Neural crest cell (in vitro differentiated cells): ENCODE measurements at regions not wholly inside any gene's neighbourhood (a gene's known extent, or its start where the extent isn't known, plus 50 kb on each side); places are given as distances from the start of the nearest gene placed in this dataset.

ENCODE experiments used
- DNase-seq: peaks from one replicate; pipeline ENCODE4 v3.0.0; 2021; ENCODE audit warnings: low read depth, mixed read lengths, low spot score
- H3K27ac Mint-ChIP-seq: one replicate; pipeline ENCODE4 v1.8.0; 2021; ENCODE audit warnings: mild to moderate bottlenecking, mixed read lengths; ENCODE audit not compliant: unreplicated experiment
- H3K27me3 Mint-ChIP-seq: 2 replicates; pipeline ENCODE4 v1.8.0; 2021; ENCODE audit warnings: low read depth, mild to moderate bottlenecking, mixed read lengths
- H3K36me3 Mint-ChIP-seq: 2 replicates; pipeline ENCODE4 v1.8.0; 2021; ENCODE audit warnings: low read depth, mild to moderate bottlenecking, mixed read lengths
- H3K4me1 Mint-ChIP-seq: 2 replicates; pipeline ENCODE4 v1.8.0; 2021; ENCODE audit warnings: mixed read lengths
- H3K4me3 Mint-ChIP-seq: one replicate; pipeline ENCODE4 v1.8.0; 2021; ENCODE audit warnings: mild to moderate bottlenecking, mixed read lengths
- H3K9me3 Mint-ChIP-seq: 2 replicates; pipeline ENCODE4 v1.8.0; 2021; ENCODE audit warnings: mixed read lengths
- CTCF ChIP-seq: fragments of 200-600 bp; sonication (generic); conservative IDR thresholded peaks from 2 replicates; pipeline ENCODE4 v1.5.0; 2021; ENCODE audit warnings: antibody characterized with exemption, mild to moderate bottlenecking

- peaks cover 3% of the 10 kb centered on the region for H3K9me3 Mint-ChIP-seq
- peaks cover 47% of the 10 kb centered on the region for H3K4me1 Mint-ChIP-seq
- no peak for TF ChIP-seq CTCF
- DNase-seq, result no peak
- H3K4me3 Mint-ChIP-seq, result peak overlapping the region; percentile 28
- H3K36me3 Mint-ChIP-seq, result peaks cover 2% of the 10 kb centered on the region
- H3K27ac Mint-ChIP-seq, result peak overlapping the region; percentile 38
- H3K27me3 Mint-ChIP-seq, result no peaks in the 10 kb centered on the region
These were observed 176.7 kb upstream of the ST6GAL2 start for GRCh38 chr2:107062599-107063220.

GRCh38 chr2:107063228-107063627 is 177.3 kb upstream of the ST6GAL2 start:
- no peak for DNase-seq
- peaks cover 2% of the 10 kb centered on the region for H3K36me3 Mint-ChIP-seq
- peaks cover 52% of the 10 kb centered on the region for H3K4me1 Mint-ChIP-seq
- peak overlapping the region; percentile 31 for H3K27ac Mint-ChIP-seq
- no peak for TF ChIP-seq CTCF
- no peak overlapping the region for H3K4me3 Mint-ChIP-seq
- H3K9me3 Mint-ChIP-seq, result peaks cover 3% of the 10 kb centered on the region
- no peaks in the 10 kb centered on the region for H3K27me3 Mint-ChIP-seq

GRCh38 chr2:107064750-107065149 is 178.8 kb upstream of the ST6GAL2 start:
- DNase-seq, result no peak
- no peaks in the 10 kb centered on the region for H3K27me3 Mint-ChIP-seq
- H3K4me1 Mint-ChIP-seq, result peaks cover 56% of the 10 kb centered on the region
- H3K27ac Mint-ChIP-seq, result peak overlapping the region; percentile 55
- no peak for TF ChIP-seq CTCF
- no peaks in the 10 kb centered on the region for H3K9me3 Mint-ChIP-seq
- H3K4me3 Mint-ChIP-seq, result no peak overlapping the region
- no peaks in the 10 kb centered on the region for H3K36me3 Mint-ChIP-seq

GRCh38 chr2:107068069-107068916 is 182.3 kb upstream of the ST6GAL2 start:
- no peak for DNase-seq
- no peak overlapping the region for H3K4me3 Mint-ChIP-seq
- peak overlapping the region; percentile 7 for H3K27ac Mint-ChIP-seq
- H3K27me3 Mint-ChIP-seq, result no peaks in the 10 kb centered on the region
- no peak for TF ChIP-seq CTCF
- no peaks in the 10 kb centered on the region for H3K9me3 Mint-ChIP-seq
- peaks cover 37% of the 10 kb centered on the region for H3K4me1 Mint-ChIP-seq
- H3K36me3 Mint-ChIP-seq, result no peaks in the 10 kb centered on the region

GRCh38 chr2:107069890-107070289 is 183.9 kb upstream of the ST6GAL2 start:
- H3K9me3 Mint-ChIP-seq, result no peaks in the 10 kb centered on the region
- H3K27me3 Mint-ChIP-seq, result no peaks in the 10 kb centered on the region
- no peak overlapping the region for H3K4me3 Mint-ChIP-seq
- TF ChIP-seq CTCF, result no peak
- no peak overlapping the region for H3K27ac Mint-ChIP-seq
- no peaks in the 10 kb centered on the region for H3K36me3 Mint-ChIP-seq
- peaks cover 21% of the 10 kb centered on the region for H3K4me1 Mint-ChIP-seq
- DNase-seq, result no peak
